H9 (cell line): ENCODE measurements at regions not wholly inside any gene's neighbourhood (a gene's known extent, or its start where the extent isn't known, plus 50 kb on each side); places are given as distances from the start of the nearest gene placed in this dataset.

ENCODE experiments used
- DNase-seq: peaks from one replicate; pipeline ENCODE4 v3.0.0-alpha.2; 2017
- H2AFZ ChIP-seq: one replicate; pipeline ENCODE4 v1.6.1; 2013; ENCODE audit warnings: mild to moderate bottlenecking, low read length, control low read depth, moderate library complexity
- H2AK5ac ChIP-seq: 2 replicates; pipeline ENCODE4 v1.6.1; 2013; ENCODE audit warnings: low read length, control low read depth, mixed read lengths; ENCODE audit not compliant: insufficient read length
- H2BK120ac ChIP-seq: one replicate; pipeline ENCODE4 v1.6.1; 2013; ENCODE audit warnings: low read depth, mild to moderate bottlenecking, low read length, control low read depth, inconsistent platforms; ENCODE audit not compliant: poor library complexity, severe bottlenecking
- H2BK12ac ChIP-seq: 2 replicates; pipeline ENCODE4 v1.6.1; 2013; ENCODE audit warnings: low read length, control low read depth, mixed read lengths, low read depth; ENCODE audit not compliant: insufficient read length
- H2BK15ac ChIP-seq: 2 replicates; pipeline ENCODE4 v1.6.1; 2013; ENCODE audit warnings: low read depth, low read length, control low read depth
- H2BK20ac ChIP-seq: one replicate; pipeline ENCODE4 v1.6.1; 2013; ENCODE audit warnings: low read depth, mild to moderate bottlenecking, low read length, control low read depth, inconsistent platforms; ENCODE audit not compliant: poor library complexity, severe bottlenecking
- H2BK5ac ChIP-seq: 2 replicates; pipeline ENCODE4 v1.6.1; 2013; ENCODE audit warnings: low read length, control low read depth, mixed read lengths; ENCODE audit not compliant: insufficient read length
- H3K14ac ChIP-seq: 2 replicates; pipeline ENCODE4 v1.6.1; 2013; ENCODE audit warnings: low read length, control low read depth; ENCODE audit not compliant: insufficient read depth
- H3K18ac ChIP-seq: 2 replicates; pipeline ENCODE4 v1.6.1; 2013; ENCODE audit warnings: low read depth, mild to moderate bottlenecking, mixed read lengths, low read length, control low read depth; ENCODE audit not compliant: insufficient read length
- H3K23ac ChIP-seq: 2 replicates; pipeline ENCODE4 v1.6.1; 2013; ENCODE audit warnings: low read length, control low read depth, mixed read lengths, low read depth; ENCODE audit not compliant: insufficient read length
- H3K23me2 ChIP-seq: 2 replicates; pipeline ENCODE4 v1.6.1; 2013; ENCODE audit warnings: low read depth, mild to moderate bottlenecking, mixed read lengths, low read length, control low read depth; ENCODE audit not compliant: insufficient read length, poor library complexity, severe bottlenecking
- H3K27ac ChIP-seq: 2 replicates; pipeline ENCODE4 v1.5.1; 2013; ENCODE audit warnings: low read length, control low read depth, mixed read lengths, low read depth; ENCODE audit not compliant: insufficient read length
- H3K27me3 ChIP-seq: 2 replicates; pipeline ENCODE4 v1.6.1; 2013; ENCODE audit warnings: low read length, control low read depth, inconsistent platforms; ENCODE audit not compliant: insufficient read depth
- H3K4ac ChIP-seq: 2 replicates; pipeline ENCODE4 v1.6.1; 2013; ENCODE audit warnings: low read depth, mild to moderate bottlenecking, control low read depth, inconsistent platforms, low read length, moderate library complexity
- H3K4me1 ChIP-seq: 2 replicates; pipeline ENCODE4 v1.6.1; 2013; ENCODE audit warnings: low read length, control low read depth, inconsistent platforms; ENCODE audit not compliant: insufficient read depth
- H3K4me2 ChIP-seq: 2 replicates; pipeline ENCODE4 v1.6.1; 2013; ENCODE audit warnings: low read length, control low read depth, mixed read lengths; ENCODE audit not compliant: insufficient read length, insufficient read depth
- H3K56ac ChIP-seq: 2 replicates; pipeline ENCODE4 v1.6.1; 2013; ENCODE audit warnings: low read depth, mild to moderate bottlenecking, mixed read lengths, low read length, control low read depth; ENCODE audit not compliant: insufficient read length
- H3K79me1 ChIP-seq: 2 replicates; pipeline ENCODE4 v1.6.1; 2013; ENCODE audit warnings: low read depth, mild to moderate bottlenecking, moderate library complexity, low read length, control low read depth, inconsistent platforms; ENCODE audit not compliant: insufficient read depth, poor library complexity, severe bottlenecking
- H3K79me2 ChIP-seq: 2 replicates; pipeline ENCODE4 v1.6.1; 2013; ENCODE audit warnings: low read length, control low read depth, inconsistent platforms; ENCODE audit not compliant: insufficient read depth
- H3K9ac ChIP-seq: 2 replicates; pipeline ENCODE4 v1.6.1; 2013; ENCODE audit warnings: low read length, control low read depth, mixed read lengths; ENCODE audit not compliant: insufficient read length; ENCODE audit errors: extremely low read depth
- H3K9me3 ChIP-seq: one replicate; pipeline ENCODE4 v1.6.1; 2013; ENCODE audit warnings: low read depth, low read length, inconsistent platforms; ENCODE audit not compliant: control insufficient read depth
- H3T11ph ChIP-seq: one replicate; pipeline ENCODE4 v1.6.1; 2013; ENCODE audit warnings: mild to moderate bottlenecking, low read length, control low read depth, inconsistent platforms
- H4K20me1 ChIP-seq: one replicate; pipeline ENCODE4 v1.6.1; 2013; ENCODE audit not compliant: control insufficient read depth, insufficient read length, insufficient read depth
- H4K5ac ChIP-seq: 2 replicates; pipeline ENCODE4 v1.6.1; 2013; ENCODE audit warnings: low read depth, mild to moderate bottlenecking, mixed read lengths, low read length, control low read depth; ENCODE audit not compliant: insufficient read length
- H4K8ac ChIP-seq: replicated peaks from 2 replicates; pipeline ENCODE4 v1.6.1; 2013; ENCODE audit warnings: low read length, control low read depth, mixed read lengths, low read depth; ENCODE audit not compliant: insufficient read length
- H4K91ac ChIP-seq: 2 replicates; pipeline ENCODE4 v1.6.1; 2013; ENCODE audit warnings: low read depth, mild to moderate bottlenecking, moderate library complexity, mixed read lengths, low read length, control low read depth; ENCODE audit not compliant: insufficient read length
- H3K27ac Mint-ChIP-seq, 3 experiments: 2 replicates in 2 of 3; 3 replicates in 1 of 3; pipeline ENCODE4 v1.8.0; 2020 to 2021; ENCODE audit warnings: mixed read lengths in 3 of 3, mild to moderate bottlenecking in 1 of 3, moderate library complexity in 1 of 3
- H3K27me3 Mint-ChIP-seq: 2 replicates; pipeline ENCODE4 v1.8.0; 2021; ENCODE audit warnings: low read depth, mild to moderate bottlenecking, moderate library complexity, mixed read lengths
- H3K36me3 Mint-ChIP-seq, 3 experiments: 2 replicates in 2 of 3; 3 replicates in 1 of 3; pipeline ENCODE4 v1.8.0; 2020 to 2021; ENCODE audit warnings: low read depth in 3 of 3, mixed read lengths in 3 of 3; ENCODE audit not compliant: insufficient read depth in 1 of 3
- H3K4me1 Mint-ChIP-seq, 2 experiments: 2 replicates each; pipeline ENCODE4 v1.8.0; 2020; ENCODE audit warnings: mixed read lengths in 2 of 2
- H3K4me3 Mint-ChIP-seq, 2 experiments: 2 replicates in 1 of 2; 3 replicates in 1 of 2; pipeline ENCODE4 v1.8.0; 2020 to 2021; ENCODE audit warnings: mild to moderate bottlenecking in 2 of 2, mixed read lengths in 2 of 2, moderate library complexity in 1 of 2
- H3K9me3 Mint-ChIP-seq, 2 experiments: 2 replicates in 1 of 2; 3 replicates in 1 of 2; pipeline ENCODE4 v1.8.0; 2020; ENCODE audit warnings: mild to moderate bottlenecking in 2 of 2, mixed read lengths in 2 of 2, moderate library complexity in 1 of 2
- WGBS: extraction: QIAGEN DNeasy Blood & Tissue Kit; methylation state at CpG from one replicate; pipeline ENCODE4 v1.1.7; 2013; ENCODE audit warnings: missing lambda C conversion rate, low lambda C conversion rate, mixed read lengths; ENCODE audit not compliant: insufficient read length; ENCODE audit errors: extremely low coverage; 5-methylcytosine and 5-hydroxymethylcytosine counted together
- TF ChIP-seq, protein P1 (sequence below): fragments of 200-600 bp; sonication (generic); conservative IDR thresholded peaks from 3 replicates; pipeline ENCODE4 v1.8.0; 2021; ENCODE audit warnings: antibody characterized with exemption, mild to moderate bottlenecking

DNA sequence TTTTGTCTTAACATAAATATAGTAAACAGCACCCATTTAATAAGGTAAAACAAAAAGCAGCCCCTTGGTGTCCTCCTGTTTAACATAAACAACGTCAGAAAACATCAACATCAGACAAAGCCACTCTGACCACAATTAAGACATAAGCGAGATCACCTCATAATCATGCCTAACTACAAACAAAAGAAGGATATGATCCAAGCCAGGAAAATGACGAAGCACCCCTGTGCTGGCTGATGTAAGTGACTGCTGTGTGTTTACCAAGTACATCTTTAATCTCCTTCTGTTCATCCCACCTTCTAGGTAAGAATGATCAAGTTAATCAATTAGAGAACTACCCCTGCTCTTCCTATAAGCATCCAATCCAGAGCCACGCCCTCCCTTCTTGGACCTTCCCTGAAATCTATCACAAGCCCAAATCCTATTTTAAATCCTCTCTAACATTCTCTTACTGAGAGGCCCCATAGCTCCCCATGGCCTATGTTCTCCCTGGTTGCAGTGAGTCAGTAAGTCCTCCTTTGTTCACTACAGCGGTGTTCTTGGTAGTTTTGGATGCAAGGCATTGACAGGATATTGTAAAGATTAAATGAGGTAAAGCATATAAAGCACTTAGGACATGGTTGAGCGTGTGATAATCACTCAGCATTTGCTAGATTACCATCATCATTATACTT is 424.2 kb downstream of the TSN start:
- no peak overlapping the region for H3K4me2 ChIP-seq
- no peak overlapping the region for H2BK20ac ChIP-seq
- H3T11ph ChIP-seq: no peak overlapping the region
- H3K56ac ChIP-seq: no peak overlapping the region
- H3K4me3 Mint-ChIP-seq: no peak overlapping the region
- no peak overlapping the region for H4K8ac ChIP-seq
- no peaks in the 10 kb centered on the region for H3K79me1 ChIP-seq
- no peak overlapping the region for H4K91ac ChIP-seq
- no peak overlapping the region for H3K27ac Mint-ChIP-seq
- no peak overlapping the region for H2AFZ ChIP-seq
- no peak overlapping the region for H3K14ac ChIP-seq
- no peaks in the 10 kb centered on the region for H3K23me2 ChIP-seq
- WGBS: no CpG with 5 or more reads among the region's 6 CpGs
- H3K9ac ChIP-seq: no peak overlapping the region
- H4K5ac ChIP-seq: no peak overlapping the region
- H2BK120ac ChIP-seq: no peak overlapping the region
- no peaks in the 10 kb centered on the region for H3K79me2 ChIP-seq
- H3K23ac ChIP-seq: no peak overlapping the region
- H3K36me3 Mint-ChIP-seq: no peaks in the 10 kb centered on the region; a peak in 2 of 7 replicates
- no peak overlapping the region for H2BK5ac ChIP-seq
- no peaks in the 10 kb centered on the region for H3K4me1 ChIP-seq
- H3K18ac ChIP-seq: no peak overlapping the region
- no peaks in the 10 kb centered on the region for H4K20me1 ChIP-seq
- no peak overlapping the region for H3K4ac ChIP-seq
- no peaks in the 10 kb centered on the region for H3K4me1 Mint-ChIP-seq
- no peak overlapping the region for H2BK12ac ChIP-seq
- H2BK15ac ChIP-seq: no peak overlapping the region
- H3K27ac ChIP-seq: no peak overlapping the region
- peaks cover 7 to 13% of the 10 kb centered on the region in 2 experiments for H3K9me3 Mint-ChIP-seq
- no peaks in the 10 kb centered on the region for H3K9me3 ChIP-seq
- no peaks in the 10 kb centered on the region for H3K27me3 Mint-ChIP-seq
- no peak for DNase-seq
- H3K27me3 ChIP-seq: no peaks in the 10 kb centered on the region
- TF ChIP-seq, protein P1, sequence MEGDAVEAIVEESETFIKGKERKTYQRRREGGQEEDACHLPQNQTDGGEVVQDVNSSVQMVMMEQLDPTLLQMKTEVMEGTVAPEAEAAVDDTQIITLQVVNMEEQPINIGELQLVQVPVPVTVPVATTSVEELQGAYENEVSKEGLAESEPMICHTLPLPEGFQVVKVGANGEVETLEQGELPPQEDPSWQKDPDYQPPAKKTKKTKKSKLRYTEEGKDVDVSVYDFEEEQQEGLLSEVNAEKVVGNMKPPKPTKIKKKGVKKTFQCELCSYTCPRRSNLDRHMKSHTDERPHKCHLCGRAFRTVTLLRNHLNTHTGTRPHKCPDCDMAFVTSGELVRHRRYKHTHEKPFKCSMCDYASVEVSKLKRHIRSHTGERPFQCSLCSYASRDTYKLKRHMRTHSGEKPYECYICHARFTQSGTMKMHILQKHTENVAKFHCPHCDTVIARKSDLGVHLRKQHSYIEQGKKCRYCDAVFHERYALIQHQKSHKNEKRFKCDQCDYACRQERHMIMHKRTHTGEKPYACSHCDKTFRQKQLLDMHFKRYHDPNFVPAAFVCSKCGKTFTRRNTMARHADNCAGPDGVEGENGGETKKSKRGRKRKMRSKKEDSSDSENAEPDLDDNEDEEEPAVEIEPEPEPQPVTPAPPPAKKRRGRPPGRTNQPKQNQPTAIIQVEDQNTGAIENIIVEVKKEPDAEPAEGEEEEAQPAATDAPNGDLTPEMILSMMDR: no peak
- no peak overlapping the region for H2AK5ac ChIP-seq
